HL-60/S4 (cell line): ENCODE measurements at regions not wholly inside any gene's neighbourhood (a gene's known extent, or its start where the extent isn't known, plus 50 kb on each side); places are given as distances from the start of the nearest gene placed in this dataset.

Experiments used
- in situ Hi-C: fragments of 300-500 bp; cut with MboI; formaldehyde crosslinking; loops from 2 replicates; pipeline ENCODE4 v1.14.3; 2022; ENCODE audit warnings: low sequenced_read_pairs

DNA sequence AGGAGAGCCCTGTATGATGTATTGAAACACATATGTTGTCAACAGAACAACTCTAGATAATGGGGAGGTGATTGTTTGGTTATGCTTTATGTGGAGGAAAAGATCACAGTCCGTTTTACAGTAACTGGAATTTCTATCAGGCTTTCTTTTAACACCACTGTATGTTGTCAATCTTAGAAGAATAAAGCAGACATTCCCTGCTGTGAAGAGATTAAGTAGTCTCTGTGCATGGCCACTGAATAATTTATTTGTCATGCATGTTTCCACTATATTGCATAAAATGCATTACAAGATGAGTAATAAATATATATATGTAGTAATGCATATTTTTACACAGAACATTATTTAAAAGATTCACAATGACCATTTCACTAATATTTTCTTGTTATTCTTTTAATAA, 440.0 kb downstream of the ANKRD7 start:
- in situ Hi-C loops, result no loop called here

DNA sequence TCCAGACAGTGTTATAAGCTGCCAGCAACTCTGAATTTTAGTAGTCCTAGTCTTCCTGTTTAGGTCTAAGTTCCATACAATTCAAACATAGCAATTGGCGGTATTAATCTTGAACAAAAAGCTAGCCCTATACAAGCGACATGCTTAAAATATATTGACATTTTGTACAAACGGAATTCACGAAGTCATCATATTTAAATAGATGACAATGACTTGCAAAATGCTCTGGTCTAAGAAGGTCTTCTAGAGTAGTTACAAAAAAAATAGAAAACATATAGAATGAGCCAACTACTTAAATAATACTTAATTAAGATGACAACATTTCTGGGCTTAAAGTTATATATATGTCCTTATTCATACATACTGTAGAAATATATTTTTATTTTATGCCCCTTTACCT, 446.6 kb downstream of the ANKRD7 start:
- in situ Hi-C loops, result no loop called here

DNA sequence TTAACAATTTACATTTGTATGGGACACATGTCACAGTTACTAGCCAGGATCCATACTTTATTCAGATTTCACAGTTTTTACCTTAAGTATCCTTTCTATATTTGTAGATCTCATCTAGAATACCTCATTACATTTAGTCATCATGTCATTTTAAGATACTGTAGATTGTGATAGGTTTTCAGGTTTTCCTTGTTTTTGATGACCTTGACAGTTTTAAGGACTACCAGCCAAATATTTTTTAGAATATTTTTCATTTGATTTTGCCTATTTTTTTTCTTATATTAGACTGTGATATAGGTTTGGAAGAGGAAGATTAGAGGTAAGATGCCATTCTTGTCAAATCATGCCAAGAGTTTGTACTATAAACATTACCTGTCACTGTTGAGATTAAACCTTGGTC, 460.3 kb downstream of the ANKRD7 start:
- in situ Hi-C loops, result no loop called here

DNA sequence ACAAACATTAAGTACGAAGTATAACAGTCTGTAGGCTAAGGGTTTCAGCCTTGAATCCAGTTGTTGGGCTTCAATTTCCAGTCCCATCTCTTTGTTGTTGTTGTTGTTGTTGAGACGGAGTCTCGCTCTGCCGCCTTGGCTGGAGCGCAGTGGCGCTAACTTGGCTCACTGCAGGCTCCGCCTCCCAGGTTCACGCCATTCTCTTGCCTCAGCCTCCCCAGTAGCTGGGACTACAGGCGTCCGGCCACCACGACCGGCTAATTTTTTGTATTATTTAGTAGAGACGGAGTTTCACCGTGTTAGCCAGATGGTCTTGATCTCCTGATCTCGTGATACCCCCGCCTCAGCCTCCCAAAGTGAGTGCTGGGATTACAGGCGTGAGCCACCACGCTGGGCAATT, 464.9 kb downstream of the ANKRD7 start:
- in situ Hi-C loops, result no loop called here

DNA sequence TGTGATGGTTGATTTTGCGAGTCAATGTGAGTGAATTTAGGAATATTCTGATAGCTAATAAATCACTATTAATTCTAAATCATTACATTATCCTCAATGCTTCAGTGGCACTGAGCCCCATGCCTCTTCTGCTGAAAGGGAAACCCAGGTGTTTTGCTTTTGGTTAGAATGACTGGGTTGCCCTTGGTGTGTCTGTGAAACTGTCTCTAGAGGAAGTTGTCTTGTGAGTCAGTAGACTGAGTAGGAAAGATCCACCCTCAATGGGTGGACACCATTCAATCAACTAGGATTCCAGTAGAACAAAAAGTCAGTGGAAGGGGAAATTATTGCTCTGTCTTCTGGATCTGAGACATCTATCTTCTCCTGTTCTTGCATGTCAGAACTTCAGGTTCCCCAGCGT, 472.4 kb downstream of the ANKRD7 start:
- in situ Hi-C loops, result no loop called here

DNA sequence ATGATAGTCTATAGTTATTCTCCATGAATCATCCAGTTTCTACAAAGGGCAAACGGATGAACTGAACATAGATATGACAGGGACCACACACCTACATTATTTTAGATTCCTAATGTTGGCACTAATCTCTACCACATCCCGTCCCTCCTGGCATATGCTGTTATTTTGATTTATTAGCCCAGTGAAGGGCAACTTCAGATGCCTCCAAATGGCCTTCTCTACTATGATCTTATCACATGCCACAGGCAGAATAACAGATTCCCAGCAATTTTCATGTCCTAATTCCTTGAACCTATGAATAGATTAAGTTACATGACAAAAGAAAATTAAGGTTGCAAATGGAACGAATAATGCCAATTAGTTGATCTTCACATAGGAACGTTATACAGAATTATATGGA, 474.7 kb downstream of the ANKRD7 start:
- in situ Hi-C loops, result no loop called here

DNA sequence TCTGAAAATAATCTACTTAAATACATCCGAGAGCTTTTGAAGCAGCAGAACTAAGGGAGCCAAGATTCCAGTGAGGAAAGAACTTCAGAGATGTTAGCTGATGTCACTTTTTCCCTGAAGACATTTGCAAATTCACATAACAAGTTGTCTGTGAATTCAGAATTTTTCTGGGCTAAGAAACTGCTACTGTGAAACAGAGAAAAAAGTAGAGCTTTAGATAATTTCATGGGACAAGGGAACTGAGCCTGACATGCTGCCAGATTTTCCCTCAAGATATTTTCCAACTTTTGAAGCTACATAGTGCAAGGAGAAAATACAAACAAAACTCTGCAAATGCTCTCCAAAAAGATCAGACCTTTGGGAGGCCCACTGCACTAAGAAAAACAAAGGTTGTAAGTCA, 484.2 kb downstream of the ANKRD7 start:
- in situ Hi-C loops, result no loop called here

DNA sequence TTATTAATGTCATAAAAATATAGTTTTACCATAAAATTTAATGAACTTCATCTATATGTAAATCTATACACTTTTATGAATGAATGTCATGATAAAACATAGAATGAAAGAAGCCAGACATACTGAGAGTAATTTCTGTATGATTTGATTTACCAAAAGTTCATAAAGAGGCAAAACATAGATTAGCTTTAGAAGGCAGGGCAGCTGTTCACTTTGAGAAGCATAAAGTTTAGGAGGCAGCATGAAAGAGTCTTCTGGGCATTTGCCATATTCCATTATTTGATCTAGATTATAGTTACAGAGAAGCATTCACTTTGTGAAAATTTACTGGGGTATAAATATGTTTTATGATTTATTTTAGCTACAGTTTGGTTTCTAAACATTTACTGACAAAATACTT, 487.2 kb downstream of the ANKRD7 start:
- in situ Hi-C loops, result no loop called here

DNA sequence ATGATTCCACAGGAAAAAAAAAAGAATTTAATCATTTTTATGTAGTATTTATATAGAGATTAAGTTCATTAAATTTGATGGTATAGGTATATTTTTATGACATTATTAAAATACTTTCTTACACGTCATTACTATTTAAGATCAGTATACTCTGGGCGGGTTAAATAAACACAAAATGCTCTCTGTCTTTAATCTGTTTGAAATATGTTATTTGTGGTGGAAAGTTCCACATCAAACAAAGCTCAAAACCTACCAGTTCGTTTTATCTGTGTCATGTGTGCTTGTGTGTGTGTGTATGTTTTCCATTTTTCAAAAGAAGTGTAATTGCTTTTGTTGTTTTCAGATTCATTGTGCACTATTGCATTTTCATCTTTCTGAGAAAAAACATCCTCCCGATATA, 488.5 kb downstream of the ANKRD7 start:
- in situ Hi-C loops, result no loop called here

DNA sequence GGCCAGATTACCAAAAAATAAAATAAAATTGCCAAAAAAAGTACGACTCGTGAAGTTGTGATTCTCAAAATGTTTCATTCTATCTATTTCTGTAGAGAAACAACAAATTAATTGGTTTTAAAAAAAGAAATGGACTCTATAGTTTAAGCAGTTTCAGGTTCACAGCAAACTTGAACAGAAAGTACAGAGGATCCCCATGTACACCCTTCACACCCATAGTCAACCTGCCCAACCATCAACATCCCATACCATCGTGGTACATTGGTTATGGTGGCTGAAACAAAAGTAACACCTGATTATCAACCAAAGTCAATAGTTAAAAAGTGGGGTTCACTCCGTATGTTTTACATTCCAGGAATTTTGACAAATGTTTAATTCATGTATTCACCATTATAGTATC, 496.1 kb downstream of the ANKRD7 start:
- in situ Hi-C loops, result no loop called here

DNA sequence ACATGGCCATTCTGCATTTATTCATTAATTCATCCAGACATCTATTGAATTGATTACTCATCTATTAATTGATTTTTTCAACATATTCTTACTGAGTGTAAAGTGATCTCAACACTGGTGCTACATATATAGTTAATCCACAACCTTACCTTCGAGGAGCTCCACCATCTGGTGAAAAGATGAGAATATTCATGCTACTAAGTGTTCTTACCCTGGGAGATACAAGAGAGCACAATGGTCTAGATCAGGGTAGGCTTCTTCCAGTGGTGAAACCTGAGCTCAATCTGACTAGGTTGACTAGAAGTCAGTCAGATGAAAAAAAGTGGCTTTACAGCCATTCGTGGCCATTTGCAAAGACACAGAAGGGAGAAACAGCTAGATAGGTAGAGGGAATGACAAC, 507.4 kb downstream of the ANKRD7 start:
- in situ Hi-C loops, result no loop called here

DNA sequence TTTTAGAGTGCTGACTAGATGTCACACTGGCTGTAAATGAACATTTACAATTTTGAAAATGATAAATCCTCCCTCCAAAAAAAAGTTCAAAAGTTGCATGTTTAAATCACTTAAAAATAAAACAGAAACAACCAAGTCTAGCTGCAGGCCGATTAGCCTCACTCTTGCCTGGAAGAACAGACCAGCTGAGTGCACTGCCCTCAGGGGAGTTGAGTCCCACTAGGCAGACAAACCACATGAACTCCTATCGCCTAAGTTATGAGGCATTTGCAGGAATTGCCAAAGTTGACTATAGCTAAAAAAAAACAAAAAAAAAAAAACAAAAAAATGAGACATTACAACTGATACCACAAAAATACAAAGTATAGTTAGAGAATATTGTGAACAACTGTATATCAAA, 510.0 kb downstream of the ANKRD7 start:
- in situ Hi-C loops, result no loop called here

DNA sequence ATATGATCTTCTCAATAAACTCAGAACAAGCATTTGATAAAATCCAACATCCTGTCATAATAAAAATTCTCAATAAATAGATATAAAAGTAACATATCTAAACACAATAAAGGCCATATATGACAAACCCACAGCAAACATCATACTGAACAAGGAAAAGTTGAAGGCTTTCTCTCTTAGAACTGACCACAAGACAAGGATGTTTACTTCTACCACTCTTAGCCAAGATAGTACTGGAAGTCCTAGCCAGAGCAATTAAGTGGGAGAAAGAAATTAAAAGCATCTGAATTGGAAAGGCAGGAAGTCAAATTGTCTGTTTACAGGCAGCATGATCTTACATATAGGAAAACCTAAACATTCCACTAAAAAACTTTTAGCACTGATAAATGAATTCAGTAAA, 510.9 kb downstream of the ANKRD7 start:
- in situ Hi-C loops, result no loop called here

DNA sequence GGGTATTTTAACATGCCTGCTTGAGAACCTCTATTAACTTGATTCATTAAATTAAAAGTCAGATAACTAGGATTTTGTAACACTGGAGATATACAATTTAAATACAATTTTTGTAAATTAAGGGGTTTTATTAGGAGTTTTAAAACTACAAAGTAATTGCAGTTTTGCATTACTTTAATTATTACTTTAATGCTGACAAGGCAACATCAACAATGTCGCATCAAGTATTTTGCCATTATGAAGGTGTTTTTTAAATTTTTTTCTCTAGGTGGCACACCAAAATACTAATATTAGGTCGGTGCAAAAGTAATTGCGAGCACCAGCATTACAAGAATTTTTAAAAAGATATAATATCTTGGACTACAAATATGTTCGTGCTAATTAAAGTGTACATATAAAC, 513.4 kb downstream of the ANKRD7 start:
- in situ Hi-C loops, result no loop called here

DNA sequence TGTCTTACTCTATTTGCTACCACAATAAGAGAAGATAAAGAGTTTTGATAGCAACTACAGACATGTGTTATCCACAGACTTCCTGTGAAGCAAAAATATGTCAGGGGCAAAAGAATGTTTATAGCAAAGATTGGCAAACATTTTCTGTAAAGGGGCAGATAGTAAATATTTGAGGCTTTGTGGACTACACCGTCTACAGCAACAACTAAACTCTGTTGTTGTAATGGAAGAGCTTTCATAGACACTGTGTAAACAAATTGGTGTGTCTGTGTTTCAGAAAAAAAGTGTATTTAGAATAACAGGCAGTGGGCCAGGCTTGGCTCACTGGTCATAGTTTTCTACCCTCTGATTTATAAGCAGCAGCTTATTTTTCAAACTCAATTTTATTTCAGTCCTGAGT, 521.4 kb downstream of the ANKRD7 start:
- in situ Hi-C loops, result no loop called here

DNA sequence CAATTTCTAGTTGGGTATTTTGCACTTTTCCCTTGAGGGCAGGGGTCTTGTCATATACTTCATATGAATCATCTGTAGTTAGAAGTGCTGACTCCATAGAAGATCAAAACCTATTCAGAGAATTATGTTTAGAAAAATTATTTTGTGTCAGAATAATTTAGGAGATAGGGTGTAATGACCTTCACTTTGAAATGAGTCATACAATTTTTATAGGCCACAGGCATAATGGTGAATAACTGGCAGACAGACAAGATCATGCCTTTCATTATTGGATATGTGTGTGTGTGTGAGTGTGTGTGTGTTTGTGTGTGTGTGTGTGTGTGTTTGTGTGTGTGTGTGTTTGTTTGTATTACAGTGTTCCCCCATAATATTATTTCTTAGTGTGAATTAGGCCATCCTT, 523.0 kb downstream of the ANKRD7 start:
- in situ Hi-C loops, result no loop called here

DNA sequence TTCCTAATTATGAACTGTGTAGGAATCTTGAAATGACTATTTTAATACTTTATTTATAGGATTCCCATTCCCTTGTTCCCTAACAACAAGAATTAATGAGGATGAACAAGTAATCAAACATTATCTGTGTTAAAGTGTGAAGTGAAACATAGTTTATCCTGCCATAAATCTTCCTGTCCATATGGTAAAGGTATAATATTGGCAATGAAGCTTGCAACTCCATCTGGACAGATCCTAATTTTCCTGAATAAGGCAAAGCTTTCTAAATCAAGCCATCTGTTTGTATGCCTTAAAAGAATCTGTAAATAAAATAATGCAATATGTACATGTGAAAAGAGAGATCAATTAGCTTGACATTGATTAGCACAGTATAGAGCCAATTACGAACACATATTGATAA, 529.0 kb downstream of the ANKRD7 start:
- in situ Hi-C loops, result no loop called here

DNA sequence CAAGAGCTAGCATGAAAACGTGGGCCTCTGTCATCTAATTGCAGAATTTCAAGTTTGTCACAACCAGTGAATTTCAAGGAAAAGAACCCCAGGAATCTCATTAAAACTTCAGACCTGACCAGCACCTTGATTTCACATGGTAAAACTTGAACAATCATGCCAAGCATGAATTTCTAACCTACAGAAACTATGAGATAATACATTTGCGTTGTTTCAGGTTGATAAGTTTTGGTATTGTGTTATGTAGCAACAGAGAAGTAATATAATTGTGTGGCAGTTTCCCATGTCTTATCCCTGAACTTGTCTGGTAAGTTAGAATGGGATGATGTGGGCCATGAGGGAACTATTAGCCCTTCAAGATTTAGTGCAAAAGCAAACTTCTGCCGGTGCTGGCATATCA, 530.1 kb downstream of the ANKRD7 start:
- in situ Hi-C loops, result no loop called here

DNA sequence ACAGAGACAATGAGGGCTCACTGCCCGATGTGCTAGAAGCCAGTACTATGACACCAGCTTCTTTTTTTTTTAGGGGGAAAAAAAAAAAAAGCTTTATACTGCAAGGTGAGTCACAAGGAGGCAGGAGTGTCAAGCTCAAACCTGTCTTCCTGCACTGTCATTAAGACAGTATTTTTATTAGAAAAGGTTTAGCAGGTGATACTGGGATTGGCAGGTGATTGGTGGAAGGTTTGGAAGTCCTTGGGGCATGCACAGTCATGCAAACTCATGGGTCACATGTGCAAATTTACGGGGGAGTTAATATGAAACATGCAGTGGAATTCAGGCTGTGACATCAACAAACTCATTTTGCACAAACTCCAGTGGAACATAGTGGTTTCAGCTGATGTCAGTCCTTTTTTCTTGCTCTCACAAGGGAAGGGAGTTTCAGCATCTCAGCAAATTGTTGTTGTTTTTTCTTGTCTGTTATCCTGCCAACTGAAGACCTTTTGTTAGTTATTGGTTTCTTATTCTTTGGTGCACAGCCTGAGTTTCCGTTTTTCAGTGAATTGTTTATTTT, 530.6 kb downstream of the ANKRD7 start:
- in situ Hi-C loops, result no loop called here

DNA sequence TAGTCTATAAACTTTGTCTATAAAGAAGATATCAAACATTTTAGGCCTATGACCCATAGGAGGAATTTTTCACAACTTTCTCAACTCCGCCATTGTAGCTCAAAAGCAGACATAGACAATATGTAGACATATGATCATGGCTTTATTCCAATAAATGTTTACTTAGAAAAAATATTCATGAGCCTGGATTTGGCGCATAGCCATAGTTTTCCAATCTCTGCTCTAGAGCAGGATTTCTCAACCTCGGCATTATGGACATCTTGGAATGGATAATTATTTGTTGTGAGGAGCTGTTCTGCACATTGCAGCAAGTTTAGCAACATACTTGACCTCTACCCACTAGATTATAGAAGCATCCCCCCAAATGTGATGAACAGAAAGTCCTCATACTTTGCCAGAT, 532.6 kb downstream of the ANKRD7 start:
- in situ Hi-C loops, result no loop called here

DNA sequence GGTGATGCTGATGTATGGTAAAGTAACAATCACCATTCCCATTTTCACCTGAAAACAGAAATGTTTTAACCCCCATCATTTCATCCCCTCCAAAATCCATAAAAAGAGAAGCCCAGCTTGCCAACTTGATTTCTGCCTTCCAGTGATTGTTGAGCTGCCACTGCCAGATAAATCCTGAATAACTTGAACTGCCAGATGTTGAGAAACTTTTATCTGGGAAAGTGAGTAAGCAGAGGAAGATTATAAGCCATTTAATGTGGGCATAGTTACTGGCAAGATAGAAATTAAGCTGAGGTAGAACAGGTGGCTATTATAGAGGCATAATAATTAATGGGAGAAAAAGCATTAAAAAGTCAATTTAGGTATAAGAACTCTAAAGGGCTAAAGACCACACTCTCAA, 534.1 kb downstream of the ANKRD7 start:
- in situ Hi-C loops, result no loop called here

DNA sequence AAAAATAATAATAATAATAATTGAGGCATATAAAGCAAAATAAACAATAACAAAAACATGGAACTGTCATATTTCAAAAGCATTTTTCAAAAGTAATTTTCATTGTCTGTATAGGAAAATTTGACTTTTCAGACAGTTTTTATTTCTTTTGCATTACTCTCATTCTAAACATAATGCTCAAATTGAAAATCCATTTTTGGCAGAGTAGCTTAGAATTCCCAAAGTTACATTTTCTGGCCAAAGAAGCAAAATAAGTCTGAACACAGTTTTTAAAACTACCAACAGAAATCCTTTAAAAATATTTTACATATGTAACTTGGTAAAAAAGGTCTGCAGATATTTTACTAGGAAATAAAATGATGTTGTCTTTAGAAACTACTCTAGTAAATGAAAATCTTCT, 535.4 kb downstream of the ANKRD7 start:
- in situ Hi-C loops, result no loop called here

DNA sequence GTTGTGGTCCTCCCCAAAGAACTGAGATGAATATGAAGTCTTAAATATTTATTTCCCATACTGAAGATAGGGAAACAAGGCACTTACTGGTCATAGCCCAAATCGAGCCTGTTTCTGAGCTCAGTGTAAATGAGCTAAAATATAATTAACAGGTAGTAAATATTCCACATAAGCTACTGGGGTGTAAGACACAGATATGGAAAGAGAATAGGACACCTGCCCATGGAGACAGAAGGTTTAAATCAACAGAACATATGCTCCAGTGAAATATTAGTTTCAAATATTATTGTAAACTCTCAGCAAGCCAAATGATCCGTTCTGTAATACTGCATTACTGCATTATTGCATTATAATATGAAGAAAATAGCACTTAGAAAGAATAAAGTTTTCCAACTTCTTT, 537.9 kb downstream of the ANKRD7 start:
- in situ Hi-C loops, result no loop called here

DNA sequence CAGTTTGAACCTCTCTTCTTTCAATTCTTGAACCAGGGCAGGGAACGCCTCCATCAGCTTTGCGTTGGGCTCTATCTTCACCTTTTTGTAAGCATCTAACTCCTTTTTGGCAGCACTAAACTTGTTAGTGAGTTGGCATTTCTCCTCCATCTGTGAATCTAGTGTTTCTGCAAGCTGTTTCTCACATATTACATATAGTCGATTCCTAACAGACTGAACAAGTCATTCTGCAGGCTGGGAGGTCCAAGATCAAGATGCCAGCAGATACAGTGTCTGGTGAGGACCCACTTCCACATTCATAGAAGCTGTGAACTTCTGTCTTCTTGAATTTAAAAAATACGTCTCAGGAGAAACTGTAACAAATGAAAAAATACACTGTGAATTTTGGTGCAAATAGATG, 539.7 kb downstream of the ANKRD7 start:
- in situ Hi-C loops, result no loop called here
